Skeletal muscle tissue (tissue), 3 donors: ENCODE measurements at regions not wholly inside any gene's neighbourhood (a gene's known extent, or its start where the extent isn't known, plus 50 kb on each side); places are given as distances from the start of the nearest gene placed in this dataset.

Source experiments
- H3K27ac ChIP-seq: one replicate; pipeline ENCODE4 v1.7.0; 2013; ENCODE audit warnings: mild to moderate bottlenecking, low read depth, low read length, inconsistent platforms
- H3K27me3 ChIP-seq, 3 donors: one replicate each; pipeline ENCODE4 v1.7.0; 2013; ENCODE audit warnings: low read length in 3 of 3; ENCODE audit not compliant: control insufficient read depth in 3 of 3, insufficient read depth in 3 of 3
- H3K36me3 ChIP-seq, 3 donors: one replicate each; pipeline ENCODE4 v1.7.0; 2013; ENCODE audit warnings: low read length in 3 of 3; ENCODE audit not compliant: control insufficient read depth in 3 of 3, insufficient read depth in 3 of 3
- H3K4me1 ChIP-seq, 3 donors: one replicate each; pipeline ENCODE4 v1.7.0; 2013; ENCODE audit warnings: low read length in 3 of 3, mild to moderate bottlenecking in 3 of 3; ENCODE audit not compliant: control insufficient read depth in 3 of 3, insufficient read depth in 3 of 3
- H3K4me3 ChIP-seq, 3 donors: one replicate each; pipeline ENCODE4 v1.7.0; 2013; ENCODE audit warnings: low read length in 3 of 3
- H3K9ac ChIP-seq, 3 donors: one replicate each; pipeline ENCODE4 v1.7.0; 2013; ENCODE audit warnings: low read length in 3 of 3, mild to moderate bottlenecking in 3 of 3, moderate library complexity in 2 of 3, low read depth in 1 of 3
- H3K9me3 ChIP-seq, 3 donors: one replicate each; pipeline ENCODE4 v1.7.0; 2013; ENCODE audit warnings: low read length in 3 of 3; ENCODE audit not compliant: control insufficient read depth in 3 of 3
- donor health status: Osteomylitis.

DNA sequence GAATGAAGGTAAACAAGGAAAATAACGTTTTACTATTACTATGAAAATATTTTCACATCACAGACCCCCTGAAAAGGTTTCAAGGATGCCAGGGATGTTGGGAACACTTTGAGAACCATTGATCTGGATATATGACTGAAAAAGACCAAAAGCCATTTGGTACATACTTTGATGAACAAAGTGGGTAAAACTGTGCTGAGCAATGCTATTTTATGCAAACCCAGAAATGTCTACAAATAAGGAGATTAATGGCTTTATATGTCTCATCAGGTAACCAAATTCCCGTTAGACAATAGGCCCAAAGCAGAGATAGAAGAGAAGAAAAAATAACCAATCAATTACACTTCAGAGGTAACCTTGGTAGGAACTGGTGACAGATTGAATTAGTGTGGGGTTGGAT is 101.4 kb upstream of the CNKSR3 start:
- Histone ChIP-seq H3K27me3 (peaks cover 0 to 3% (median 0%) of the 10 kb centered on the region in 3 donors), H3K9ac (no peak overlapping the region), H3K4me1 (no peaks in the 10 kb centered on the region), H3K9me3 (no peaks in the 10 kb centered on the region), H3K4me3 (no peak overlapping the region), H3K27ac (no peak overlapping the region), H3K36me3 (no peaks in the 10 kb centered on the region)

- Histone ChIP-seq H3K36me3 (no peaks in the 10 kb centered on the region), H3K9ac (no peak overlapping the region), H3K27me3 (peaks cover 0 to 3% (median 0%) of the 10 kb centered on the region in 3 donors), H3K9me3 (no peaks in the 10 kb centered on the region), H3K4me1 (no peaks in the 10 kb centered on the region), H3K4me3 (no peak overlapping the region), H3K27ac (no peak overlapping the region)
Measured at GRCh38 chr6:154613137-154613676, 102.7 kb upstream of the CNKSR3 start.

GRCh38 chr6:154614101-154614500 is 103.6 kb upstream of the CNKSR3 start:
- Histone ChIP-seq H3K36me3 (no peaks in the 10 kb centered on the region), H3K27me3 (peaks cover 0 to 3% (median 0%) of the 10 kb centered on the region in 3 donors), H3K27ac (no peak overlapping the region), H3K4me3 (no peak overlapping the region), H3K9ac (no peak overlapping the region), H3K9me3 (no peaks in the 10 kb centered on the region), H3K4me1 (no peaks in the 10 kb centered on the region)

DNA sequence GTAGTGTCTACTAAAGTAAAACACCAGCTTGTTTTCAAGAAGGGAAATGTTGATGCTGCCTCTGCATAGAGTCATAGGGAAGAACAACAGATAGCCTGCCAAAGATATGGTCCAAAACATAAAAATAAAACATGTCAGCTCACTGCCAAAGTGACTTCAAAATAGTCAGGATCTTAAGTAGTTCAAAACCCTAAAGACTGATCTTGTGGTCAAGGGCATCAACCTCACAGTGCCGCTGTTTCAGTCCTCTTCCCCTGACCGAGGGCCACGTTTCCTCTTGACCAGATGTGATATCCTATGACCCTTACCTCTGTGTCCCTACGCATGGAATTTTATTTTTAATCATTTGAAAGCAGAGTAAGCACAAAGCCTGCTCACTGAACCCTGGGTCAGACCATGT is 104.2 kb upstream of the CNKSR3 start:
- H3K4me3 ChIP-seq: no peak overlapping the region
- no peak overlapping the region for H3K27ac ChIP-seq
- H3K36me3 ChIP-seq: no peaks in the 10 kb centered on the region
- H3K9ac ChIP-seq: no peak overlapping the region
- H3K9me3 ChIP-seq: no peaks in the 10 kb centered on the region
- peaks cover 0 to 3% (median 0%) of the 10 kb centered on the region in 3 donors for H3K27me3 ChIP-seq
- no peaks in the 10 kb centered on the region for H3K4me1 ChIP-seq

GRCh38 chr6:154615483-154616025 is 105.1 kb upstream of the CNKSR3 start:
- Histone ChIP-seq H3K4me3 (no peak overlapping the region), H3K27ac (no peak overlapping the region), H3K27me3 (peaks cover 0 to 3% (median 0%) of the 10 kb centered on the region in 3 donors), H3K9me3 (no peaks in the 10 kb centered on the region), H3K9ac (no peak overlapping the region), H3K36me3 (no peaks in the 10 kb centered on the region), H3K4me1 (no peaks in the 10 kb centered on the region)

GRCh38 chr6:154617175-154617574 is 106.7 kb upstream of the CNKSR3 start:
- Histone ChIP-seq H3K9ac (no peak overlapping the region), H3K9me3 (no peaks in the 10 kb centered on the region), H3K36me3 (no peaks in the 10 kb centered on the region)

DNA sequence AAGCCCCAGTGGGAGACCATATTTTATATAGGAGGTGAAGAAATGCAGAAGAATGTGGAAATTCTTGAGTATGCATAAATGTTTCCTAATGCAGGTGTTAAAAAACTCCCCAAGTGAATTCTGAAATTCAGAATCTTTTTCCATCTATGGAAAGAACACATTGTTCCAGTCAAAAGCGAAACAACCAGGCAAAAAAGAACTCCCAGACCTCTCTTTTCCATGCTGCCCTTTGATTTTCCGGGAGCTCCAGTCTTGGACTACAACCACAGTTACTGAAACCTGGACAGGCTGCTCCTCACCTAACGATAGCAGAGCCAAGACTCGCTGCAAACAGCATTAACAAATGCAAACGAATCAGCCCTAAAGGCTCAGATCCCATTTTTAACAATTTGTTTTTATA is 108.7 kb upstream of the CNKSR3 start:
- Histone ChIP-seq H3K27me3 (no peaks in the 10 kb centered on the region), H3K9me3 (no peaks in the 10 kb centered on the region), H3K4me3 (no peak overlapping the region), H3K27ac (no peak overlapping the region), H3K4me1 (no peaks in the 10 kb centered on the region), H3K36me3 (no peaks in the 10 kb centered on the region), H3K9ac (no peak overlapping the region)

More at GRCh38 chr6:154617175-154617574, 106.7 kb upstream of the CNKSR3 start:
- H3K4me3 ChIP-seq: no peak overlapping the region
- no peaks in the 10 kb centered on the region for H3K4me1 ChIP-seq
- H3K27me3 ChIP-seq: peaks cover 0 to 3% (median 0%) of the 10 kb centered on the region in 3 donors
- H3K27ac ChIP-seq: no peak overlapping the region

GRCh38 chr6:154621686-154622085 is 111.2 kb upstream of the CNKSR3 start:
- H3K9ac ChIP-seq: no peak overlapping the region
- H3K9me3 ChIP-seq: no peaks in the 10 kb centered on the region
- H3K27ac ChIP-seq: no peak overlapping the region
- H3K36me3 ChIP-seq: no peaks in the 10 kb centered on the region
- no peak overlapping the region for H3K4me3 ChIP-seq
- H3K4me1 ChIP-seq: no peaks in the 10 kb centered on the region
- H3K27me3 ChIP-seq: no peaks in the 10 kb centered on the region

- Histone ChIP-seq H3K9me3 (no peaks in the 10 kb centered on the region), H3K4me3 (no peak overlapping the region), H3K36me3 (no peaks in the 10 kb centered on the region), H3K27ac (no peak overlapping the region), H3K27me3 (no peaks in the 10 kb centered on the region), H3K4me1 (no peaks in the 10 kb centered on the region), H3K9ac (no peak overlapping the region)
Measured at GRCh38 chr6:154622618-154623336, 110.4 kb upstream of the SCAF8 start.

GRCh38 chr6:154623391-154623790 is 109.8 kb upstream of the SCAF8 start:
- Histone ChIP-seq H3K4me3 (no peak overlapping the region), H3K4me1 (no peaks in the 10 kb centered on the region), H3K9ac (no peak overlapping the region), H3K27ac (no peak overlapping the region), H3K27me3 (no peaks in the 10 kb centered on the region), H3K36me3 (no peaks in the 10 kb centered on the region), H3K9me3 (no peaks in the 10 kb centered on the region)
